AG10803 (cell line): ENCODE measurements at regions not wholly inside any gene's neighbourhood (a gene's known extent, or its start where the extent isn't known, plus 50 kb on each side); places are given as distances from the start of the nearest gene placed in this dataset.

Source experiments
- DNase-seq: peaks from one replicate; pipeline ENCODE4 v3.0.0; 2010; ENCODE audit warnings: low read depth
- H3K4me3 ChIP-seq: 2 replicates; pipeline ENCODE4 v1.5.1; 2011; ENCODE audit warnings: mild to moderate bottlenecking, low read length, control low read depth
- TF ChIP-seq, protein P1 (sequence below): conservative IDR thresholded peaks from 2 replicates; pipeline ENCODE4 v1.5.1; 2011; ENCODE audit warnings: mild to moderate bottlenecking, low read length, control low read depth, inconsistent platforms

DNA sequence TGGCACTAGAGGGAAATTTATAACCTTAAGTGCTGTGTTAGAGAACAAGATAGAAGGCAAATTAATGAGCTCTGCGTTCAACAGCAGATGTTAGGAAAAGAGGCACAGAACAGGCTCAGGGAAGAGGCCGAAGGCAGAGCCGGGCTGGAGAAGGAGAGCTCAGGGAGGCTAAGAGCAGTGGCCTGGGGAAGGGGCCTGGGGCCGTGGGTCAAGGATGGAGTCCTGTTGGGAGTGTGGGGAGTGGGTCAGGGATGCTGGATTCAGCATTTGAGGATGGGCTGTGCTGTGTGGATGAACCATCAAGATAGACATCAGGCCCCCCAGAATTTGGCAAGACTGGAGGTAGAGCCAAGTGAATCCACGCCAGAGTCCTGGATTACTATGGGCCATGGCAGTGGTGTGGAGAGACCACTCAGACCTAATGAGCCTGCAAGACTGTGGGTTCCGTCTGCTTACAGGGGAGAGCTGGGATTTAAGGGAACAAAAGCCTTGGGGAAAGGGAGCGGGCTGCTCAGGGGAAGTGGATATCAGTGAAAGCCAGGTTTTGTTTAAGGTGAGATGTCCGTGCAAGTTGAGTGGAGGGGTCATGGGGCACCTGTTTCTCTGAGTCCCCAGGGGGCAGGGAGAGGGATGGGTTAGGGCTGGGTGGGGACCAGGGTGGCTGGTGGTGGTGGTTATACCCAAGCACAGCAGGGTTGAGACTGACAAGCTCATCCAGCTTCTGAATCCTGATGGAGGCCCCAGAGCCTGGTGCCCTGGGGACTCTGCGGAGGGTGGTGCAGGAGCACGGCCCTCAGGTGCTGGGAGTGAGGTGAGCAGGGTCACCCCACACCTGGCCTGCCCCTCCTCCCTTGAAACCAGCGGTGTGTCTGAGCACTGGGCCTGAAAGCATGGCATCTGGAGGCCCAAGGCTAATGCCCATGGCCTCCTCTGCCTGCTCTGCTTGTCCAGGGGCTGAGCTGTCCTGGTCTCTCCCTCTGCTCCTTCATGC is 101.7 kb downstream of the BMS1 start:
- no peak for DNase-seq
- H3K4me3 ChIP-seq, result no peak overlapping the region
- TF ChIP-seq, protein P1, sequence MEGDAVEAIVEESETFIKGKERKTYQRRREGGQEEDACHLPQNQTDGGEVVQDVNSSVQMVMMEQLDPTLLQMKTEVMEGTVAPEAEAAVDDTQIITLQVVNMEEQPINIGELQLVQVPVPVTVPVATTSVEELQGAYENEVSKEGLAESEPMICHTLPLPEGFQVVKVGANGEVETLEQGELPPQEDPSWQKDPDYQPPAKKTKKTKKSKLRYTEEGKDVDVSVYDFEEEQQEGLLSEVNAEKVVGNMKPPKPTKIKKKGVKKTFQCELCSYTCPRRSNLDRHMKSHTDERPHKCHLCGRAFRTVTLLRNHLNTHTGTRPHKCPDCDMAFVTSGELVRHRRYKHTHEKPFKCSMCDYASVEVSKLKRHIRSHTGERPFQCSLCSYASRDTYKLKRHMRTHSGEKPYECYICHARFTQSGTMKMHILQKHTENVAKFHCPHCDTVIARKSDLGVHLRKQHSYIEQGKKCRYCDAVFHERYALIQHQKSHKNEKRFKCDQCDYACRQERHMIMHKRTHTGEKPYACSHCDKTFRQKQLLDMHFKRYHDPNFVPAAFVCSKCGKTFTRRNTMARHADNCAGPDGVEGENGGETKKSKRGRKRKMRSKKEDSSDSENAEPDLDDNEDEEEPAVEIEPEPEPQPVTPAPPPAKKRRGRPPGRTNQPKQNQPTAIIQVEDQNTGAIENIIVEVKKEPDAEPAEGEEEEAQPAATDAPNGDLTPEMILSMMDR, result no peak

DNA sequence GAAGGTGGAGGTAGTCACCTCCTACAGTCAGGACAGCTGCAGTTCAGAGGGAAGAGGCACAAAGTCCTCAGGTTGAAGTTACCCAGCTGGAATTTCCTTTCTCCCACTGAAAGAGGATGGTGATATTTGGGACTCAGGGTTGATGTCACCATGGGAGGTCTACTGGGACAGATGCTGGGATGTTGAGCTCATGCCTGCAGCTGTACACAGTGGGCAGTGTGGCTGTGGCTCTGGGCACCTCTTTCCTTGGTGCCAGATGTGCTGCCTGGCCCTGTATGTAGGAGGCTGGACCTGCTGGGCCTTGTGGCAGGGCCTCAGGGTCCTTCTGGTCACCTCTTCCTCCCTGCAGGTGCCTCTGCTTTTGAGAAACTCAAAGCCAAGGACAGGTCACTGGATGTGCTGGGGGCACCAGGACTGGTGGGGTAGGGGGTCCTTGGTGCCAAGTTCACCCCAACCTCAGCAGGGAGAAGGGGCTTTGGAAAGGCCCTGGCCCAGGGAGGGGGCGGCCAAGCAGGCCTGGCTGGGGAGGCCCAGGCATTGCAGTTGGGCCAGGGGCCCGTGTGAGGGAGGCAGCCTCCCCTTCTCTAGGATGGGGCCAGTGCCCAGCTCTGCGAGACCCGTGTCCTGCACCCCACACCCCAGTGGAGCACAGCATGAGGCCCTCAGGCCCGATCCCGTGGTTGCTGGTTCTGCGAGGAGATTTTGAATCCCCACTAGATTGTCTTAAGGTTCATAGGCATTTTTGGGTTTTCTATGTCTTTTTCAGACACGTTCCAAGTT is 103.1 kb downstream of the BMS1 start:
- no peak overlapping the region for H3K4me3 ChIP-seq
- TF ChIP-seq, protein P1, result no peak
- no peak for DNase-seq

DNA sequence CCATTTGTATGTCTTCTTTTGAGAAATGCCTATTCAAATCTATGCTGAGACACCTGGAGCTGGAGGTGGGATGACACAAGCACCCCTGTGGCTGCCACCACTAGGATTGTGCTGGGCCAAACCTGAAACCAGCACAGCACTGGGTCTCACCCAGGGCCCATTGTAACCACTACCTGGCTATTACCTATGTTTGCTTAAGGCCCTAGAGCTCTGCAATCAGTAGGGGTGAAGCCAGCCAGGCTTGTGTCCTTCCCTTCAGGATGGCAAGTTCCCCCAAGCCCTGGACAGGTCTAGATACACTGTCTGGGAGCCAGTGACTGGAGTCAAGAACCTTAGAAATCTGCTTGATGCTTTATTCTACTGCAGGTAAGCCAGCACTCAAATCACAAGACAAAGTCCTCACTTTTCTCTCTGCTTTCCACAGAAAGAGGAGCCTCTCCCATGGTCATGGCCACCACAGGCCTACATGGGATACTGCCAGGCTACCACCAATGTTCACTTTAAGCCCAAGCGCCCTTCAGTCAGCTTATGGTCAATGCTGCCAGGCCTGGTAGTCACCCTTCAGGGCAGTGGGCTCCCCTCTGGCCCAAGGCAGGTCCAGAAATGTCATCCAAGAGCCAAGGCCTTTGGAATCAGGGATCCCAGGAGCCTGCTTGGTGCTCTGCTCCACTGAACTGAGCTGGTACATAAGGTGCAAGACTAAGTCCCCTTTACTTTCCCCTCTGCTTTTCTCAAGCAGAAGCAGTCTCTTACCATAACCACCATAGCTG is 105.3 kb downstream of the BMS1 start:
- TF ChIP-seq, protein P1, result no peak
- DNase-seq, result no peak
- H3K4me3 ChIP-seq, result no peak overlapping the region

DNA sequence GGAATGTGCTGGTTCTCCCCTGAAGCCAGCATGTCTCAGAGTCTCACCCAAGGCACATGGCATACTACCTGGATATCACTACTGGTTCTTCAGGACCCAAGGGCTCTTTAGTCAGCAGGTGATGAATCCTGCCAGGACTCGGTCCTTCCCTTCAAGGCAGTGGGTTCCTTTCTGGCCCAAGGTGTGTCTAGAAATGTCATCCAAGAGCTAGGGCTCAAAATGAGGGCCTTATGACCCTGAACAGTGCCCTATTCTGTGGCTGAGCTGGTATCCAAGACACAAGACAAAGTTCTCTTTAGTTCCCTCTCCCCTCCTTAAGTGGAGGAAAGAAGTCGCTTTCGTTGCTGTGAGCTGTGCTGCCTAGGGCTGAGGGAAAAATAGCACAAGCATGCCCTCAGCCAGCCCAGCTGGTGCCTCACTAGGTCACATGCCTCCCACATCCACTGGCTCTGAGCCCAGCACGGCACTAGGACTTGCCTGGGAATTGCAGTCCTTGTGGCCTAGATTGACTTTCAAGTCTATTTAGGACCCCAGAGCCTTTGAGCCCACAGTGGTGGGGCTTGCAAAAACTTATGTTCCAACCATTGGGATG is 106.0 kb downstream of the BMS1 start:
- TF ChIP-seq, protein P1, result no peak
- no peak for DNase-seq
- H3K4me3 ChIP-seq, result no peak overlapping the region

DNA sequence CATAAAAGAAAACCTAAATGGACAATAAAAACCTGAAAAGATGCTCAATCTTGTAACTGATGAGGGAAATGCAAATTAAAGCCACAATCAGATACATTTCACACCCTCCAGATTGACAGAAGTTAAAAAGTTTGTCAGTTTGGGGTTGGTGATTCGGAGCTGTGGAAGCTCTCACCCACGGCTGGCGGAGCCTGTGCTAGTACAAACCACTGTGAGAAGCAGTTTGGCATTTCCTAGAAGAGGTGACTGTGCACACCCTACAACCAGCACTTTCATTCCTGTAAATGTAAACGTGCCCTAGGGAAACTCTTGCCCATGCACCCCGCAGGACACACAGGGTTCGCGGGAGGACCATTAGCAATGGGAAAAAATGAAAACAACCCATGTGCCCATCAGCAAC is 114.1 kb downstream of the BMS1 start:
- TF ChIP-seq, protein P1, result no peak
- no peak for DNase-seq
- no peak overlapping the region for H3K4me3 ChIP-seq

DNA sequence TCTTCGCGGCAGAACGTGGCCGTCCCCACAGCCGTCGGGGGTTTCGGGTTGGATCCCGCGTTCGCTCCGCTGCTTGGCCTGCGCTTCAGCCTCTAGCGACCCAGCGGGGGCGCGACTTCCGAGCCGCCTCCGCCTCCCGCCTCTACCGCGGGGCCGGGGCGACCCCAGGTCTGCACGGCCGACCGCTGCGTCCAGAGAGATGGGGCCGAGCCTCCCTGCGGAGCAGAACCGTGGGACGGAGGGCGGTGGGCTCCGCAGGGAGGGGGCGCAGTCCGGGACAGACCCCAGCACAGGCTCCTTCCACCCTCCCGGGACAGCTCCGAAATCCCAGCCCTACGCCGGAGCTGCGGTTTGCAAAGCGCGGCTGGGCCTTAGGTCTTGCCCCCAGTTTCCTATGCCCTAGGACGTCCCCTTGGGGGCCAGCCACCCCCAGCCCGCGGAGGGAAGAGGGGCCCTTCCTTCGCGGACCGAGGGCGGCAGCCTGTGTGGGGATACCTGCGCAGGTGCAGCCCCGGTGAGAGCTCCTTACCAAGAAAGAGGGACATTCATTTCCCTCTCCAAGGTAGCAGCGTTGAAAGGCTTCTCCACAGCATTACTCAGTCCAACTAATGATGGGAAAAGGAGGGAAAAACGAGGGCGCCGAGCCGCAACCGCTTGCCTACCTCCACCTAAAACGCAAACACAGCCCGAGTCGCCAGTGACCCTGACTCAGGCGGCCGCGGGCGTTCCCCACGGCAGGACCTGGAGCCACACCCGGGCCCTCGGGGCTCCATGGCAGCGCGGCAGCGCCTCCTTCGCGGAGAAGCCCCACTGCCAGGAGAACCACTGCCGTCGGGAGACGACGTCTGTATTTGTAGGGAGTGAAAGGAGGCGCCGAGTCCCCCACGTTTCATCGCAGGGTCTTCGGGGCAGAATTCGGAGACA is 115.7 kb downstream of the BMS1 start:
- H3K4me3 ChIP-seq, result no peak overlapping the region
- TF ChIP-seq, protein P1, result no peak
- no peak for DNase-seq
